ENCODE measurements at regions not wholly inside any gene's neighbourhood (a gene's known extent, or its start where the extent isn't known, plus 50 kb on each side); places are given as distances from the start of the nearest gene placed in this dataset.
"Not testable (repeated sequence)": the region's sequence is repeated elsewhere in the genome, so short reads cannot be mapped to it uniquely, and the experiment has no call there.

GRCh38 chr2:104976603-104977120 is 61.2 kb upstream of the MRPS9 start:
- peak in 1 of 4 experiments; percentile 13 for DNase-seq (ENCODE audit: low read depth in 4 of 4, low spot score in 1 of 4)

GRCh38 chr2:104977958-104978357 is 59.9 kb upstream of the MRPS9 start:
- no peak for DNase-seq (ENCODE audit: low read depth in 4 of 4, low spot score in 1 of 4)

GRCh38 chr2:104979786-104980185 is 58.1 kb upstream of the MRPS9 start:
- DNase-seq (ENCODE audit: low read depth in 4 of 4, low spot score in 1 of 4) = not testable (repeated sequence)

- DNase-seq (ENCODE audit: low read depth in 4 of 4, low spot score in 1 of 4) = no peak
Measured at GRCh38 chr2:104982111-104982510, 55.8 kb upstream of the MRPS9 start.
